H1 (cell line): ENCODE measurements at regions not wholly inside any gene's neighbourhood (a gene's known extent, or its start where the extent isn't known, plus 50 kb on each side); places are given as distances from the start of the nearest gene placed in this dataset.

Source experiments
- ATF2 ChIP-seq: IDR thresholded peaks from 2 replicates; pipeline ENCODE4 v1.6.1; 2012; ENCODE audit warnings: low read length, inconsistent platforms
- CEBPB ChIP-seq: IDR thresholded peaks from 2 replicates; pipeline ENCODE4 v1.6.1; 2012; ENCODE audit warnings: low read depth, low read length
- POU5F1 ChIP-seq: IDR thresholded peaks from 2 replicates; pipeline ENCODE4 v1.6.1; 2011; ENCODE audit warnings: low read depth, mild to moderate bottlenecking, low read length, moderate library complexity
- RXRA ChIP-seq: IDR thresholded peaks from 2 replicates; pipeline ENCODE4 v1.6.1; 2011; ENCODE audit warnings: low read depth, mild to moderate bottlenecking, low read length, moderate library complexity; ENCODE audit not compliant: insufficient read depth
- TCF12 ChIP-seq: IDR thresholded peaks from 2 replicates; pipeline ENCODE4 v1.6.1; 2011; ENCODE audit warnings: low read depth, mild to moderate bottlenecking, low read length
- ZNF274 ChIP-seq: IDR thresholded peaks from 2 replicates; pipeline ENCODE4 v1.7.0; 2012; ENCODE audit warnings: low read length, borderline replicate concordance; ENCODE audit errors: extremely low read depth
- TF ChIP-seq, protein P1 (sequence below), 3 experiments: IDR thresholded peaks; 1 replicate in 2 of 3; 2 replicates in 1 of 3; pipeline versions ENCODE4 v1.5.1 to v1.6.1; 2011; ENCODE audit warnings: low read length in 3 of 3, mild to moderate bottlenecking in 3 of 3, inconsistent platforms in 2 of 3, low read depth in 1 of 3, moderate library complexity in 1 of 3; ENCODE audit not compliant: insufficient read depth in 1 of 3; ENCODE audit errors: control extremely low read depth in 1 of 3

DNA sequence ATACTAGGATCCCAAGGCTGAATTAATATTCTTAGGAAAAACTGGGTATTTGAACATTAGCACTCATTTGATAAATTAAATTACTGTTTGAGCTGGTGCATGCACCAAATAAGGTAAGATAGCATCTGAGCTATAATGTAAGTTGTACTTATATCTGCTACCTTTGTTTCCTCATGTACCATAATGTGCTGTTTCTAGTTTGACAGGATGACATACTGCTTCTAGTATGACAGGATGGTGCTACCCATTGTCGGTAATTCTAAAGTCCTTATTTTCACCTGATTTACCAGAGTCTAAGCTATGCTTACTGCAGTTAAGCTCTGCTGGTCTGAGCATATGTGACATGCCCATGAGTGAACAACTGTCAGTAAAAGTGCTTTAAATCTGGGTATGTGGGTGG is 1017.5 kb upstream of the IGFBP7 start (continued):
- TF ChIP-seq, protein P1, sequence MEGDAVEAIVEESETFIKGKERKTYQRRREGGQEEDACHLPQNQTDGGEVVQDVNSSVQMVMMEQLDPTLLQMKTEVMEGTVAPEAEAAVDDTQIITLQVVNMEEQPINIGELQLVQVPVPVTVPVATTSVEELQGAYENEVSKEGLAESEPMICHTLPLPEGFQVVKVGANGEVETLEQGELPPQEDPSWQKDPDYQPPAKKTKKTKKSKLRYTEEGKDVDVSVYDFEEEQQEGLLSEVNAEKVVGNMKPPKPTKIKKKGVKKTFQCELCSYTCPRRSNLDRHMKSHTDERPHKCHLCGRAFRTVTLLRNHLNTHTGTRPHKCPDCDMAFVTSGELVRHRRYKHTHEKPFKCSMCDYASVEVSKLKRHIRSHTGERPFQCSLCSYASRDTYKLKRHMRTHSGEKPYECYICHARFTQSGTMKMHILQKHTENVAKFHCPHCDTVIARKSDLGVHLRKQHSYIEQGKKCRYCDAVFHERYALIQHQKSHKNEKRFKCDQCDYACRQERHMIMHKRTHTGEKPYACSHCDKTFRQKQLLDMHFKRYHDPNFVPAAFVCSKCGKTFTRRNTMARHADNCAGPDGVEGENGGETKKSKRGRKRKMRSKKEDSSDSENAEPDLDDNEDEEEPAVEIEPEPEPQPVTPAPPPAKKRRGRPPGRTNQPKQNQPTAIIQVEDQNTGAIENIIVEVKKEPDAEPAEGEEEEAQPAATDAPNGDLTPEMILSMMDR (IDR thresholded peaks at IDR 0.05; ENCODE audit: control extremely low read depth in 1 of 3, insufficient read depth in 1 of 3, low read depth in 1 of 3, low read length in 3 of 3), result no peak
- TF ChIP-seq RXRA (no peak), ATF2 (no peak), TCF12 (no peak), POU5F1 (no peak), CEBPB (no peak), ZNF274 (no peak)
- TF ChIP-seq, all 59 proteins: peak for 0
